MM.1S (cell line): ENCODE measurements at regions not wholly inside any gene's neighbourhood (a gene's known extent, or its start where the extent isn't known, plus 50 kb on each side); places are given as distances from the start of the nearest gene placed in this dataset.

ENCODE experiments used
- EZH2phosphoT487 ChIP-seq: fragments of 300-600 bp; sonication (generic); IDR thresholded peaks from 2 replicates; pipeline ENCODE4 v1.6.1; 2018; ENCODE audit warnings: antibody characterized with exemption, low read length
- TF ChIP-seq, protein P1 (sequence below): fragments of 300-600 bp; sonication (generic); IDR thresholded peaks from 2 replicates; pipeline ENCODE4 v1.5.1; 2016; ENCODE audit warnings: antibody characterized with exemption, low read length, mixed read lengths

DNA sequence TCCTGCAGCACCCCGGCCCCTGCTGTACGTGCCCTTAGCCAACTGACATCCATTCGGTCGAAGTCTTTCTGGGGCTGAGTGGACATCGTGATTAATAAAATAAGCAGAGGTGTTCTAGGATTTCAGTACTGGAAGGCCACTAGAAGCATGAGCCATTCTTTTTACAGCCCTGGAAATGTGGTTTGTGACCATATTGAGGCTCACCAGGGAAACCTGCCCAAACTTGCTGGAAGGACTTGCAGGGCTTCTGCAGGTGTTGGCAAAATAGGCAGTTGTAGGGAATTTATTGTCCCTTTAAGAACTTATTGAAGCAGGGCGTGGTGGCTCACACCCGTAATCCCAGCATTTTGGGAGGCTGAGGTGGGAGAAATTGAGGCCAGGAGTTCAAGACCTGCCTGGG, 80.8 kb downstream of the DOP1B start:
- no peak for TF ChIP-seq EZH2phosphoT487
- TF ChIP-seq, protein P1, sequence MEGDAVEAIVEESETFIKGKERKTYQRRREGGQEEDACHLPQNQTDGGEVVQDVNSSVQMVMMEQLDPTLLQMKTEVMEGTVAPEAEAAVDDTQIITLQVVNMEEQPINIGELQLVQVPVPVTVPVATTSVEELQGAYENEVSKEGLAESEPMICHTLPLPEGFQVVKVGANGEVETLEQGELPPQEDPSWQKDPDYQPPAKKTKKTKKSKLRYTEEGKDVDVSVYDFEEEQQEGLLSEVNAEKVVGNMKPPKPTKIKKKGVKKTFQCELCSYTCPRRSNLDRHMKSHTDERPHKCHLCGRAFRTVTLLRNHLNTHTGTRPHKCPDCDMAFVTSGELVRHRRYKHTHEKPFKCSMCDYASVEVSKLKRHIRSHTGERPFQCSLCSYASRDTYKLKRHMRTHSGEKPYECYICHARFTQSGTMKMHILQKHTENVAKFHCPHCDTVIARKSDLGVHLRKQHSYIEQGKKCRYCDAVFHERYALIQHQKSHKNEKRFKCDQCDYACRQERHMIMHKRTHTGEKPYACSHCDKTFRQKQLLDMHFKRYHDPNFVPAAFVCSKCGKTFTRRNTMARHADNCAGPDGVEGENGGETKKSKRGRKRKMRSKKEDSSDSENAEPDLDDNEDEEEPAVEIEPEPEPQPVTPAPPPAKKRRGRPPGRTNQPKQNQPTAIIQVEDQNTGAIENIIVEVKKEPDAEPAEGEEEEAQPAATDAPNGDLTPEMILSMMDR: no peak
